KMS-11 (cell line): ENCODE measurements at regions not wholly inside any gene's neighbourhood (a gene's known extent, or its start where the extent isn't known, plus 50 kb on each side); places are given as distances from the start of the nearest gene placed in this dataset.

Experiments used
- H2AFZ ChIP-seq: fragments of 200-600 bp; sonication (generic); 2 replicates; pipeline ENCODE4 v1.6.1; 2016; ENCODE audit warnings: antibody characterized with exemption, mixed run types, low read depth
- H3K27ac ChIP-seq: fragments of 200-600 bp; sonication (generic); 2 replicates; pipeline ENCODE4 v1.6.1; 2016; ENCODE audit warnings: mild to moderate bottlenecking, mixed run types
- H3K27me3 ChIP-seq: fragments of 200-600 bp; sonication (generic); 2 replicates; pipeline ENCODE4 v1.6.1; 2017; ENCODE audit warnings: mild to moderate bottlenecking, low read depth, mixed run types, moderate library complexity; ENCODE audit not compliant: insufficient read depth
- H3K36me3 ChIP-seq: fragments of 200-600 bp; sonication (generic); 2 replicates; pipeline ENCODE4 v1.6.1; 2017; ENCODE audit warnings: mild to moderate bottlenecking, mixed run types; ENCODE audit not compliant: insufficient read depth
- H3K4me1 ChIP-seq: fragments of 200-600 bp; sonication (generic); 2 replicates; pipeline ENCODE4 v1.6.1; 2016; ENCODE audit warnings: mild to moderate bottlenecking, low read depth, mixed run types; ENCODE audit not compliant: poor library complexity, severe bottlenecking
- H3K4me2 ChIP-seq: fragments of 200-600 bp; sonication (generic); 2 replicates; pipeline ENCODE4 v1.7.0; 2016; ENCODE audit warnings: mild to moderate bottlenecking, mixed run types
- H3K4me3 ChIP-seq: fragments of 200-600 bp; sonication (generic); IDR thresholded peaks from 2 replicates; pipeline ENCODE4 v1.6.1; 2017; ENCODE audit warnings: low read depth, low read length, mixed read lengths; ENCODE audit not compliant: insufficient read depth
- H3K79me2 ChIP-seq: fragments of 200-600 bp; sonication (generic); 2 replicates; pipeline ENCODE4 v1.6.1; 2016; ENCODE audit warnings: low read depth, mixed run types; ENCODE audit not compliant: insufficient read depth
- H3K9ac ChIP-seq: fragments of 200-600 bp; sonication (generic); 2 replicates; pipeline ENCODE4 v1.6.1; 2016; ENCODE audit warnings: mild to moderate bottlenecking, mixed run types
- H4K20me1 ChIP-seq: fragments of 200-600 bp; sonication (generic); 2 replicates; pipeline ENCODE4 v1.6.1; 2016; ENCODE audit warnings: mild to moderate bottlenecking, mixed run types; ENCODE audit not compliant: insufficient read depth
- CTCF ChIP-seq: fragments of 200-600 bp; sonication (generic); conservative IDR thresholded peaks from 2 replicates; pipeline ENCODE4 v1.6.1; 2017; ENCODE audit warnings: low read depth, mild to moderate bottlenecking, antibody characterized with exemption, low read length, moderate library complexity, mixed read lengths

GRCh38 chr5:6812800-6813731 is 99.8 kb downstream of the TENT4A start:
- Histone ChIP-seq H3K4me2 (no peak overlapping the region), H3K27me3 (no peaks in the 10 kb centered on the region), H3K36me3 (no peaks in the 10 kb centered on the region), H3K27ac (no peak overlapping the region), H3K79me2 (no peaks in the 10 kb centered on the region), H2AFZ (no peak overlapping the region), H4K20me1 (no peaks in the 10 kb centered on the region), H3K4me3 (no peak overlapping the region), H3K4me1 (no peaks in the 10 kb centered on the region), H3K9ac (no peak overlapping the region)
- TF ChIP-seq CTCF = no peak

- no peak overlapping the region for H3K27ac ChIP-seq
- H3K9ac ChIP-seq = no peak overlapping the region
- no peak for TF ChIP-seq CTCF
- no peaks in the 10 kb centered on the region for H3K36me3 ChIP-seq
- no peaks in the 10 kb centered on the region for H3K27me3 ChIP-seq
- H3K4me3 ChIP-seq = no peak overlapping the region
- no peaks in the 10 kb centered on the region for H3K79me2 ChIP-seq
- no peak overlapping the region for H2AFZ ChIP-seq
- no peaks in the 10 kb centered on the region for H4K20me1 ChIP-seq
- H3K4me1 ChIP-seq = no peaks in the 10 kb centered on the region
- H3K4me2 ChIP-seq = no peak overlapping the region
These were observed 101.6 kb downstream of the TENT4A start for GRCh38 chr5:6814816-6815215.

GRCh38 chr5:6818594-6819511 is 105.6 kb downstream of the TENT4A start:
- Histone ChIP-seq H3K9ac (no peak overlapping the region), H3K27ac (no peak overlapping the region), H3K4me2 (no peak overlapping the region), H3K4me1 (no peaks in the 10 kb centered on the region), H2AFZ (no peak overlapping the region), H3K79me2 (no peaks in the 10 kb centered on the region), H3K36me3 (no peaks in the 10 kb centered on the region), H3K4me3 (no peak overlapping the region), H3K27me3 (no peaks in the 10 kb centered on the region), H4K20me1 (no peaks in the 10 kb centered on the region)
- TF ChIP-seq CTCF = no peak

GRCh38 chr5:6819521-6819920 is 106.3 kb downstream of the TENT4A start:
- H3K4me1 ChIP-seq = no peaks in the 10 kb centered on the region
- H3K9ac ChIP-seq = no peak overlapping the region
- H2AFZ ChIP-seq = no peak overlapping the region
- H3K4me3 ChIP-seq = no peak overlapping the region
- TF ChIP-seq CTCF = no peak
- H3K79me2 ChIP-seq = no peaks in the 10 kb centered on the region
- no peaks in the 10 kb centered on the region for H4K20me1 ChIP-seq
- H3K4me2 ChIP-seq = no peak overlapping the region
- no peak overlapping the region for H3K27ac ChIP-seq
- no peaks in the 10 kb centered on the region for H3K36me3 ChIP-seq
- H3K27me3 ChIP-seq = no peaks in the 10 kb centered on the region
